ENCODE measurements at regions not wholly inside any gene's neighbourhood (a gene's known extent, or its start where the extent isn't known, plus 50 kb on each side); places are given as distances from the start of the nearest gene placed in this dataset.
"Not testable (repeated sequence)": the region's sequence is repeated elsewhere in the genome, so short reads cannot be mapped to it uniquely, and the experiment has no call there.

GRCh38 chr5:71914281-71914680, 193.0 kb upstream of the MAP1B start:
- no peak for TF ChIP-seq CTCF (IDR thresholded peaks at IDR 0.05; ENCODE audit: low read depth, low read length)
- H3K4me3 ChIP-seq (ENCODE audit: low read depth, low read length): no peak overlapping the region

- no peak overlapping the region for H3K4me3 ChIP-seq (ENCODE audit: low read depth, low read length)
- TF ChIP-seq CTCF (IDR thresholded peaks at IDR 0.05; ENCODE audit: low read depth, low read length): no peak
These were observed 184.6 kb upstream of the MAP1B start for GRCh38 chr5:71922584-71923106.

GRCh38 chr5:71923755-71924154, 183.5 kb upstream of the MAP1B start:
- no peak for TF ChIP-seq CTCF (IDR thresholded peaks at IDR 0.05; ENCODE audit: low read depth, low read length)
- no peak overlapping the region for H3K4me3 ChIP-seq (ENCODE audit: low read depth, low read length)

- TF ChIP-seq CTCF (IDR thresholded peaks at IDR 0.05; ENCODE audit: low read depth, low read length): no peak
- H3K4me3 ChIP-seq (ENCODE audit: low read depth, low read length): no peak overlapping the region
These were observed 182.9 kb upstream of the MAP1B start for GRCh38 chr5:71924325-71924724.

- no peak for TF ChIP-seq CTCF (IDR thresholded peaks at IDR 0.05; ENCODE audit: low read depth, low read length)
- no peak overlapping the region for H3K4me3 ChIP-seq (ENCODE audit: low read depth, low read length)
These were observed 182.3 kb upstream of the MAP1B start for GRCh38 chr5:71924980-71925379.

- no peak overlapping the region for H3K4me3 ChIP-seq (ENCODE audit: low read depth, low read length)
- TF ChIP-seq CTCF (IDR thresholded peaks at IDR 0.05; ENCODE audit: low read depth, low read length): no peak
These were observed 181.6 kb upstream of the MAP1B start for GRCh38 chr5:71925608-71926091.

GRCh38 chr5:71929003-71929402, 178.3 kb upstream of the MAP1B start:
- H3K4me3 ChIP-seq (ENCODE audit: low read depth, low read length): no peak overlapping the region
- TF ChIP-seq CTCF (IDR thresholded peaks at IDR 0.05; ENCODE audit: low read depth, low read length): no peak

- H3K4me3 ChIP-seq (ENCODE audit: low read depth, low read length): not testable (repeated sequence)
These were observed 176.7 kb upstream of the MAP1B start for GRCh38 chr5:71930554-71930953.
